ENCODE measurements at regions not wholly inside any gene's neighbourhood (a gene's known extent, or its start where the extent isn't known, plus 50 kb on each side); places are given as distances from the start of the nearest gene placed in this dataset.

- DNase-seq (ENCODE audit: low read depth in 2 of 3, low spot score in 1 of 3): no peak
Observed at GRCh38 chr1:199152676-199153075, 513.8 kb downstream of the PTPRC start.

- DNase-seq (ENCODE audit: low read depth in 2 of 3, low spot score in 1 of 3): no peak
Observed at GRCh38 chr1:199155166-199156019, 516.6 kb downstream of the PTPRC start.

- DNase-seq (ENCODE audit: low read depth in 2 of 3, low spot score in 1 of 3): no peak
Observed at GRCh38 chr1:199157494-199157893, 518.7 kb downstream of the PTPRC start.

- DNase-seq (ENCODE audit: low read depth in 2 of 3, low spot score in 1 of 3): no peak
Observed at GRCh38 chr1:199160521-199161318, 521.9 kb downstream of the PTPRC start.

- no peak for DNase-seq (ENCODE audit: low read depth in 2 of 3, low spot score in 1 of 3)
Observed at GRCh38 chr1:199161319-199161680, 522.5 kb downstream of the PTPRC start.

- no peak for DNase-seq (ENCODE audit: low read depth in 2 of 3, low spot score in 1 of 3)
Observed at GRCh38 chr1:199161766-199162303, 523.0 kb downstream of the PTPRC start.

GRCh38 chr1:199163267-199163666 lies 524.4 kb downstream of the PTPRC start:
- DNase-seq (ENCODE audit: low read depth in 2 of 3, low spot score in 1 of 3): no peak

GRCh38 chr1:199163670-199164069 lies 524.8 kb downstream of the PTPRC start:
- DNase-seq (ENCODE audit: low read depth in 2 of 3, low spot score in 1 of 3): no peak

- no peak for DNase-seq (ENCODE audit: low read depth in 2 of 3, low spot score in 1 of 3)
Observed at GRCh38 chr1:199167460-199167859, 528.6 kb downstream of the PTPRC start.

- no peak for DNase-seq (ENCODE audit: low read depth in 2 of 3, low spot score in 1 of 3)
Observed at GRCh38 chr1:199168888-199169585, 530.2 kb downstream of the PTPRC start.

- no peak for DNase-seq (ENCODE audit: low read depth in 2 of 3, low spot score in 1 of 3)
Observed at GRCh38 chr1:199170711-199171110, 531.9 kb downstream of the PTPRC start.

- DNase-seq (ENCODE audit: low read depth in 2 of 3, low spot score in 1 of 3): no peak
Observed at GRCh38 chr1:199172171-199173124, 533.6 kb downstream of the PTPRC start.

GRCh38 chr1:199173356-199173755 lies 534.5 kb downstream of the PTPRC start:
- no peak for DNase-seq (ENCODE audit: low read depth in 2 of 3, low spot score in 1 of 3)

GRCh38 chr1:199174336-199174735 lies 535.5 kb downstream of the PTPRC start:
- DNase-seq (ENCODE audit: low read depth in 2 of 3, low spot score in 1 of 3): no peak

- DNase-seq (ENCODE audit: low read depth in 2 of 3, low spot score in 1 of 3): no peak
Observed at GRCh38 chr1:199176713-199177112, 537.9 kb downstream of the PTPRC start.

GRCh38 chr1:199177241-199177640 lies 538.4 kb downstream of the PTPRC start:
- no peak for DNase-seq (ENCODE audit: low read depth in 2 of 3, low spot score in 1 of 3)

- DNase-seq (ENCODE audit: low read depth in 2 of 3, low spot score in 1 of 3): no peak
Observed at GRCh38 chr1:199178646-199179045, 539.8 kb downstream of the PTPRC start.

GRCh38 chr1:199182186-199182843 lies 543.5 kb downstream of the PTPRC start:
- DNase-seq (ENCODE audit: low read depth in 2 of 3, low spot score in 1 of 3): no peak

GRCh38 chr1:199184180-199184579 lies 545.3 kb downstream of the PTPRC start:
- DNase-seq (ENCODE audit: low read depth in 2 of 3, low spot score in 1 of 3): no peak

GRCh38 chr1:199194862-199195261 lies 556.0 kb downstream of the PTPRC start:
- no peak for DNase-seq (ENCODE audit: low read depth in 2 of 3, low spot score in 1 of 3)

Measured in stimulated activated CD4-positive, alpha-beta T cell treated with anti-CD3 and anti-CD28 coated beads, Interleukin-12 subunit alpha, Interleukin-12 subunit beta, amount 100 ng/mL, for 48 hours (primary cell).